ENCODE measurements at regions not wholly inside any gene's neighbourhood (a gene's known extent, or its start where the extent isn't known, plus 50 kb on each side); places are given as distances from the start of the nearest gene placed in this dataset.

- 0 out of 2 replicates have a peak, but pooled peaks have one; percentile 29 for TF ChIP-seq GLIS1 (tag by site-specific recombination; IDR thresholded peaks at IDR 0.05)
- no peak for TF ChIP-seq BCL11A (tag by site-specific recombination; IDR thresholded peaks at IDR 0.05; ENCODE audit: low read depth)
- TF ChIP-seq BCL11B (tag by site-specific recombination; IDR thresholded peaks at IDR 0.05; ENCODE audit: low read depth) = no peak
- no peak for TF ChIP-seq ZNF221 (tag by site-specific recombination; IDR thresholded peaks at IDR 0.05; ENCODE audit: borderline replicate concordance)
- TF ChIP-seq ZNF324 (tag by site-specific recombination; IDR thresholded peaks at IDR 0.05) = no peak
- no peak for TF ChIP-seq ZNF121 (tag by site-specific recombination; IDR thresholded peaks at IDR 0.05)
- TF ChIP-seq ZBTB44 (tag by site-specific recombination; IDR thresholded peaks at IDR 0.05) = no peak
- no peak for TF ChIP-seq ZNF580 (tag by site-specific recombination; IDR thresholded peaks at IDR 0.05)
- no peak for TF ChIP-seq ZNF292 (tag by site-specific recombination; IDR thresholded peaks at IDR 0.05; ENCODE audit: borderline replicate concordance, low read depth)
- TF ChIP-seq OSR2 (tag by site-specific recombination; IDR thresholded peaks at IDR 0.05) = peak; percentile 44; the same call in 1 of the 2 replicates
- peak; percentile 73 for TF ChIP-seq PRDM10 (tag by site-specific recombination; IDR thresholded peaks at IDR 0.05)
- TF ChIP-seq ZNF174 (tag by site-specific recombination; IDR thresholded peaks at IDR 0.05) = no peak
- peak; percentile 25; the same call in 1 of the 2 replicates for TF ChIP-seq ZNF561 (tag by site-specific recombination; IDR thresholded peaks at IDR 0.05; ENCODE audit: borderline replicate concordance)
- TF ChIP-seq ZNF354C (tag by site-specific recombination; IDR thresholded peaks at IDR 0.05; ENCODE audit: borderline replicate concordance, low read depth) = no peak
- no peak for TF ChIP-seq ZNF629 (tag by site-specific recombination; IDR thresholded peaks at IDR 0.05)
- no peak for TF ChIP-seq ZNF132 (tag by site-specific recombination; IDR thresholded peaks at IDR 0.05; ENCODE audit: borderline replicate concordance)
- peak; percentile 89 for TF ChIP-seq ZNF335 (tag by site-specific recombination; conservative IDR thresholded peaks at IDR 0.05)
- no peak for TF ChIP-seq SP3 (tag by site-specific recombination; IDR thresholded peaks at IDR 0.05)
- TF ChIP-seq ZNF777 (tag by site-specific recombination; IDR thresholded peaks at IDR 0.05; ENCODE audit: borderline replicate concordance) = no peak
- TF ChIP-seq EGR2 (tag by site-specific recombination; IDR thresholded peaks at IDR 0.05; ENCODE audit: low read depth) = no peak
- no peak for TF ChIP-seq TSHZ1 (tag by site-specific recombination; IDR thresholded peaks at IDR 0.05; ENCODE audit: borderline replicate concordance)
- TF ChIP-seq ZNF621 (tag by site-specific recombination; IDR thresholded peaks at IDR 0.05) = no peak
- no peak for TF ChIP-seq SETDB1 (IDR thresholded peaks at IDR 0.05; ENCODE audit: insufficient read length, low read length)
- no peak for TF ChIP-seq ZNF184 (tag by site-specific recombination; IDR thresholded peaks at IDR 0.05)
- TF ChIP-seq SCRT1 (tag by site-specific recombination; IDR thresholded peaks at IDR 0.05; ENCODE audit: borderline replicate concordance) = no peak
- no peak for TF ChIP-seq ZNF514 (tag by site-specific recombination; IDR thresholded peaks at IDR 0.05)
- TF ChIP-seq ZNF548 (tag by site-specific recombination; IDR thresholded peaks at IDR 0.05) = no peak
- no peak for TF ChIP-seq KLF17 (tag by site-specific recombination; IDR thresholded peaks at IDR 0.05)
- no peak for TF ChIP-seq KLF7 (tag by site-specific recombination; IDR thresholded peaks at IDR 0.05; ENCODE audit: borderline replicate concordance)
- TF ChIP-seq ZNF404 (tag by site-specific recombination; IDR thresholded peaks at IDR 0.05) = no peak
- no peak for TF ChIP-seq ZNF624 (tag by site-specific recombination; IDR thresholded peaks at IDR 0.05)
Measured at GRCh38 chr12:93167841-93168492, 209.8 kb upstream of the NUDT4 start (continued).

All from HEK293 (cell line).